Neural progenitor cell (in vitro differentiated cells): ENCODE measurements at regions not wholly inside any gene's neighbourhood (a gene's known extent, or its start where the extent isn't known, plus 50 kb on each side); places are given as distances from the start of the nearest gene placed in this dataset.
A peak's percentile ranks its signal among the peaks of the same experiment; 100 is the strongest.

Source experiments
- EZH2 ChIP-seq: fragments of 200-600 bp; sonication (generic); IDR thresholded peaks from 2 replicates; pipeline ENCODE4 v1.6.1; 2017; ENCODE audit warnings: antibody characterized with exemption, mild to moderate bottlenecking, moderate library complexity
- EZH2phosphoT487 ChIP-seq: fragments of 200-600 bp; sonication (generic); IDR thresholded peaks from 2 replicates; pipeline ENCODE4 v1.6.1; 2017; ENCODE audit warnings: antibody characterized with exemption
- TF ChIP-seq, protein P1 (sequence below): fragments of 200-600 bp; sonication (generic); IDR thresholded peaks from 2 replicates; pipeline ENCODE4 v1.5.1; 2017; ENCODE audit warnings: antibody characterized with exemption, mild to moderate bottlenecking

DNA sequence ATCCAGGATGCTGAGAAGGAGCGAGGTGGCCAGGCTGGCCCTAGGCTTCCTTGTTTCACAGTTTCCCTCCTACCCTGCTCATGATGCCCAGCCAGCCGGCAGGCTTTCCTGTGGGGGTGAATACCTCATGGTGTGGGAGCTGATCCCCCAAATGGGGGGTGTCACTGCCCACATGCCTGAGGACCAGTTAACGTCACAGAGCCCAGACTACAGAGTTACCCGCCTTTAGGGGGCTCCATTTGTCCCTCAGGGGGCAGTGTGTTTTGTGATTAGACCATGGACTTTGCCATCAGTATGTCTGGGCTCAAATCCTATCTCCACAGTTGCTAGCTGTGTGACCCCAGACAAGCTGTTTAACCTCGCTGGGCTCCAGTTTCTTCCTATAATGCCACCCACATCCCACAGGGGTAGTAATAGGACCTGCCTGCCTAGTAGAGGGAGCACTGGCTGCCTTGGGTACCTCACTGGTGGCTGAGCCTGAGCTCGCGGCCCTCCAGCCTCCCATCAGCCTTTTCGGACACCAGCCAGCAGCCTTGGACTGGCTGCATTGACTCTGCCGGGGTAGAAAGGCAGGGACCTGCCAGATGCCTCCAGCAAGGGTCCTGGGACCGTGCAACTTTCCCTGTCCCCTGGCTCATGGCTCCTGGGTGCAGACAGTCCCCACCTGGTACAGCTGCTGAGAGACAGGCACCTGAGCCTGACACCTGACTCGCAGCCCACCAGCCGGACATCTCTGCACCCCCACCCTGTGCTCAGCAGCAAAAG lies 87.5 kb upstream of the GSE1 start:
- TF ChIP-seq EZH2 (no peak), EZH2phosphoT487 (no peak)
- TF ChIP-seq, protein P1, sequence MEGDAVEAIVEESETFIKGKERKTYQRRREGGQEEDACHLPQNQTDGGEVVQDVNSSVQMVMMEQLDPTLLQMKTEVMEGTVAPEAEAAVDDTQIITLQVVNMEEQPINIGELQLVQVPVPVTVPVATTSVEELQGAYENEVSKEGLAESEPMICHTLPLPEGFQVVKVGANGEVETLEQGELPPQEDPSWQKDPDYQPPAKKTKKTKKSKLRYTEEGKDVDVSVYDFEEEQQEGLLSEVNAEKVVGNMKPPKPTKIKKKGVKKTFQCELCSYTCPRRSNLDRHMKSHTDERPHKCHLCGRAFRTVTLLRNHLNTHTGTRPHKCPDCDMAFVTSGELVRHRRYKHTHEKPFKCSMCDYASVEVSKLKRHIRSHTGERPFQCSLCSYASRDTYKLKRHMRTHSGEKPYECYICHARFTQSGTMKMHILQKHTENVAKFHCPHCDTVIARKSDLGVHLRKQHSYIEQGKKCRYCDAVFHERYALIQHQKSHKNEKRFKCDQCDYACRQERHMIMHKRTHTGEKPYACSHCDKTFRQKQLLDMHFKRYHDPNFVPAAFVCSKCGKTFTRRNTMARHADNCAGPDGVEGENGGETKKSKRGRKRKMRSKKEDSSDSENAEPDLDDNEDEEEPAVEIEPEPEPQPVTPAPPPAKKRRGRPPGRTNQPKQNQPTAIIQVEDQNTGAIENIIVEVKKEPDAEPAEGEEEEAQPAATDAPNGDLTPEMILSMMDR, result peak; percentile 12
